K562 (cell line): ENCODE measurements at regions not wholly inside any gene's neighbourhood (a gene's known extent, or its start where the extent isn't known, plus 50 kb on each side); places are given as distances from the start of the nearest gene placed in this dataset.

Experiments used
- ATAC-seq: fragments of 200-7000 bp; cut with Tn5 transposase; 3 replicates; pipeline ENCODE4 v1.9.1; 2020; ENCODE audit warnings: moderate library complexity
- BruUV-seq: library from RNA; stranded (reverse); fragments of 400-500 nt; replicated peaks from 2 replicates; lab custom pipeline; 2021; lab: Mats Ljungman, UMichigan
- CTCF ChIA-PET: fragments of 300-600 bp; formaldehyde crosslinking; extraction: SDS; loops from one replicate; lab custom pipeline; 2021; ENCODE audit warnings: low intra/inter-chr PET ratio; lab: Yijun Ruan, JAX
- POLR2A ChIA-PET: fragments of 300-600, 350-650 bp; sonication (Branson Sonifier 250); formaldehyde crosslinking; extraction: SDS; loops from one replicate; lab custom pipeline; 2021; ENCODE audit warnings: antibody characterized with exemption, inconsistent platforms; lab: Yijun Ruan, JAX
- DNase-seq, 4 experiments: peaks; one replicate each; pipeline versions ENCODE4 v3.0.0 to v3.0.0-alpha.2; 2011 to 2018; ENCODE audit warnings: low spot score in 3 of 4, mixed read lengths in 3 of 4; ENCODE audit errors: extremely low read depth in 1 of 4
- FAIRE-seq: peaks from 2 replicates; lab custom pipeline; 2011; peaks lifted over from hg19 to GRCh38; lab: Jason Lieb, UNC
- H2AFZ ChIP-seq: 2 replicates; pipeline ENCODE4 v1.6.0; 2011; ENCODE audit warnings: low read depth, low read length, control low read depth, inconsistent platforms
- H3K27ac ChIP-seq: fragments of 200-600 bp; 3 replicates; pipeline ENCODE4 v1.8.0; 2011; ENCODE audit warnings: low read depth, mild to moderate bottlenecking, control low read depth, inconsistent platforms, low read length, moderate library complexity, mixed read lengths; ENCODE audit errors: extremely low read depth
- H3K27me3 ChIP-seq, 2 experiments: fragments of 300-600 bp in 1 of 2; 2 replicates in 1 of 2; 3 replicates in 1 of 2; pipeline versions ENCODE4 v1.6.0 to v1.8.0; 2011; ENCODE audit warnings: inconsistent platforms in 2 of 2, low read length in 2 of 2, mild to moderate bottlenecking in 1 of 2, mixed read lengths in 1 of 2, moderate library complexity in 1 of 2; ENCODE audit not compliant: control insufficient read depth in 2 of 2, insufficient read depth in 2 of 2
- H3K36me3 ChIP-seq: fragments of 300-600 bp; 3 replicates; pipeline ENCODE4 v1.8.0; 2011; ENCODE audit warnings: mild to moderate bottlenecking, low read length, inconsistent platforms; ENCODE audit not compliant: control insufficient read depth, insufficient read depth
- H3K4me1 ChIP-seq, 2 experiments: fragments of 200-600 bp in 1 of 2; replicated peaks in 1 of 2; 2 replicates in 1 of 2; 3 replicates in 1 of 2; pipeline versions ENCODE4 v1.5.1 to v1.8.0; 2011; ENCODE audit warnings: inconsistent platforms in 2 of 2, low read length in 2 of 2, mild to moderate bottlenecking in 1 of 2, mixed read lengths in 1 of 2, moderate library complexity in 1 of 2; ENCODE audit not compliant: control insufficient read depth in 2 of 2, insufficient read depth in 2 of 2
- H3K4me2 ChIP-seq: 2 replicates; pipeline ENCODE4 v1.6.1; 2011; ENCODE audit warnings: low read length, control low read depth, inconsistent platforms, mixed read lengths; ENCODE audit not compliant: insufficient read depth
- H3K4me3 ChIP-seq: fragments of 200-600 bp; sonication (generic), shearing (Covaris generic); 2 replicates; pipeline ENCODE4 v1.5.1; 2016; ENCODE audit warnings: control low read depth, inconsistent platforms
- H3K79me2 ChIP-seq: fragments of 200-600 bp; 3 replicates; pipeline ENCODE4 v1.8.0; 2011; ENCODE audit warnings: low read length, inconsistent platforms; ENCODE audit not compliant: control insufficient read depth, insufficient read depth
- H3K9ac ChIP-seq, 2 experiments: 2 replicates each; pipeline versions ENCODE4 v1.6.0 to v1.6.1; 2011; ENCODE audit warnings: low read depth in 2 of 2, low read length in 2 of 2, control low read depth in 1 of 2, inconsistent platforms in 1 of 2, mild to moderate bottlenecking in 1 of 2, mixed read lengths in 1 of 2; ENCODE audit not compliant: insufficient read depth in 1 of 2
- H3K9me1 ChIP-seq: one replicate; pipeline ENCODE4 v1.6.0; 2011; ENCODE audit warnings: inconsistent platforms, mild to moderate bottlenecking, low read length, moderate library complexity; ENCODE audit not compliant: control insufficient read depth, insufficient read depth
- H3K9me3 ChIP-seq: replicated peaks from 2 replicates; pipeline ENCODE4 v1.5.1; 2011; ENCODE audit warnings: low read depth, low read length, inconsistent platforms; ENCODE audit not compliant: control insufficient read depth, insufficient read depth
- H4K20me1 ChIP-seq: replicated peaks from 2 replicates; pipeline ENCODE4 v1.6.1; 2011; ENCODE audit warnings: low read length, inconsistent platforms, mixed read lengths; ENCODE audit not compliant: control insufficient read depth, insufficient read depth
- FOXP4 ChIP-seq: sonication (generic); formaldehyde crosslinking; IDR thresholded peaks from 2 replicates; pipeline ENCODE4 v1.8.0; 2022; ENCODE audit warnings: mild to moderate bottlenecking, missing genetic modification reagents, borderline replicate concordance
- NUFIP1 ChIP-seq: fragments of 450-650 bp; IDR thresholded peaks from 2 replicates; pipeline ENCODE4 v1.6.1; 2018; ENCODE audit not compliant: partially characterized antibody
- SLC30A9 ChIP-seq: fragments of 250-450 bp; sonication (Bioruptor Pico); IDR thresholded peaks from 2 replicates; pipeline ENCODE4 v1.8.0; 2022; ENCODE audit warnings: mild to moderate bottlenecking, moderate library complexity
- SMC3 ChIP-seq: conservative IDR thresholded peaks from 2 replicates; pipeline ENCODE4 v1.6.1; 2011; ENCODE audit warnings: low read depth, low read length, improper control_type of control experiment; ENCODE audit not compliant: insufficient read depth
- USF1 ChIP-seq: sonication (generic); formaldehyde crosslinking; IDR thresholded peaks from 2 replicates; pipeline ENCODE4 v1.9.0; 2022; ENCODE audit warnings: mild to moderate bottlenecking, missing genetic modification reagents
- ZBTB49 ChIP-seq: sonication (generic); formaldehyde crosslinking; IDR thresholded peaks from 2 replicates; pipeline ENCODE4 v1.8.0; 2022; ENCODE audit warnings: missing genetic modification reagents, mild to moderate bottlenecking, borderline replicate concordance
- ZNF766 ChIP-seq: fragments of 200-800 bp; sonication (Bioruptor generic); conservative IDR thresholded peaks from 2 replicates; pipeline ENCODE4 v1.6.1; 2016; ENCODE audit warnings: missing genetic modification characterization, missing compliant biosample characterization
- WGBS: fragments of 100-300 bp; shearing (Covaris generic); methylation state at CpG from one replicate; pipeline ENCODE4 v1.1.6; 2016; ENCODE audit warnings: low coverage, mixed read lengths; ENCODE audit not compliant: insufficient coverage; ENCODE audit errors: missing lambda C conversion rate; 5-methylcytosine and 5-hydroxymethylcytosine counted together
- in situ Hi-C: fragments of 300-500 bp; cut with MboI; formaldehyde crosslinking; loops from 4 replicates; pipeline ENCODE4 v1.15.0; 2018; ENCODE audit warnings: inconsistent platforms, mixed read lengths
- intact Hi-C: fragments of 100-400 bp; cut with micrococcal nuclease; formaldehyde crosslinking; loops from 2 replicates; pipeline ENCODE4 v1.14.2; 2022

DNA sequence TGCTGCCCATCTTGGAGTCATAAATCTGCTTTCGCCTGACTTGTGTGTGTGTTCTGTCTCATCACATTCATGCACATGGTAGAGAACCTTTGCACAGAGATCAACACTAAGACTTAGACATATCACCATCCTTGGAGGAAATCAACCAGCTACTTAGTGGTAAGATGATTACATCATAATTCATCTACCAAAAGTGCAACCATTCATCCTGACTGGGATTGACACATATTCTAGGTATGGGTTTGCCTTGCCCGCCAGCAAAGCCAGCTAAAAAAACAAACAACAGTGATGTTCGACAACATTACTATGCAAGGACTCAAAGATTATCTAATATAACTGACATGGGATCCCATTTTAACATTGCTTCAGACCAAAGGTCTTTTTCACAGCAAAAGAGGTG is 228.7 kb downstream of the NUAK1 start (continued):
- TF ChIP-seq ZNF766 (no peak), SLC30A9 (CRISPR knock-in tag) (no peak), USF1 (CRISPR knock-in tag) (no peak), ZBTB49 (CRISPR knock-in tag) (no peak)
- TF ChIP-seq, all 486 proteins: peak for 0

- Histone ChIP-seq H3K9me3 (no peaks in the 10 kb centered on the region), H3K4me3 (no peak overlapping the region), H3K9me1 (no peaks in the 10 kb centered on the region), H3K36me3 (no peaks in the 10 kb centered on the region), H3K4me2 (no peak overlapping the region), H3K9ac (no peak overlapping the region), H2AFZ (no peak overlapping the region), H4K20me1 (no peaks in the 10 kb centered on the region), H3K27me3 (no peaks in the 10 kb centered on the region), H3K4me1 (no peaks in the 10 kb centered on the region), H3K79me2 (no peaks in the 10 kb centered on the region), H3K27ac (no peak overlapping the region)
- intact Hi-C loops = no loop called here
- TF ChIP-seq FOXP4 (CRISPR knock-in tag) = no peak
- TF ChIP-seq NUFIP1 = no peak
- no peak for TF ChIP-seq SMC3
- ChIA-PET CTCF (no interaction called here), POLR2A (interaction anchor here (0.7 kb wide), 1 partner anchor 49 kb away, joined by 3 read pairs; no protein-coding TSS in a partner anchor)
- ATAC-seq = no peak
- FAIRE-seq = no peak
- WGBS = 3% methylated on average over 3 of the region's 4 CpGs
- no TSS peak for BruUV-seq
- DNase-seq = no peak
- in situ Hi-C loops = no loop called here
Observed at GRCh38 chr12:105911966-105912365, 226.8 kb downstream of the NUAK1 start.
